Effector CD4-positive, alpha-beta T cell (primary cell): ENCODE measurements at regions not wholly inside any gene's neighbourhood (a gene's known extent, or its start where the extent isn't known, plus 50 kb on each side); places are given as distances from the start of the nearest gene placed in this dataset.
"Not testable (repeated sequence)": the region's sequence is repeated elsewhere in the genome, so short reads cannot be mapped to it uniquely, and the experiment has no call there.

Source experiments
- DNase-seq: peaks from one replicate; pipeline ENCODE4 v3.0.0-alpha.2; 2020

- not testable (repeated sequence) for DNase-seq
These were observed 51.0 kb upstream of the CDYL start for GRCh38 chr6:4725136-4725760.

GRCh38 chr6:4724727-4725126 is 51.5 kb upstream of the CDYL start:
- DNase-seq = not testable (repeated sequence)

- no peak for DNase-seq
These were observed 52.8 kb upstream of the CDYL start for GRCh38 chr6:4723383-4723782.

GRCh38 chr6:4721368-4721767 is 54.8 kb upstream of the CDYL start:
- DNase-seq = not testable (repeated sequence)

GRCh38 chr6:4719491-4719890 is 56.7 kb upstream of the CDYL start:
- no peak for DNase-seq

- DNase-seq = no peak
These were observed 58.3 kb upstream of the CDYL start for GRCh38 chr6:4717856-4718255.

GRCh38 chr6:4717124-4717523 is 59.1 kb upstream of the CDYL start:
- DNase-seq = no peak

GRCh38 chr6:4714961-4715501 is 61.2 kb upstream of the CDYL start:
- DNase-seq = no peak

- no peak for DNase-seq
These were observed 63.9 kb upstream of the CDYL start for GRCh38 chr6:4712291-4712690.

- no peak for DNase-seq
These were observed 69.2 kb upstream of the CDYL start for GRCh38 chr6:4707011-4707410.

GRCh38 chr6:4705809-4706208 is 70.4 kb upstream of the CDYL start:
- no peak for DNase-seq

GRCh38 chr6:4703382-4703781 is 72.8 kb upstream of the CDYL start:
- DNase-seq = no peak

GRCh38 chr6:4698901-4699659 is 77.1 kb upstream of the CDYL start:
- no peak for DNase-seq

GRCh38 chr6:4693173-4693970 is 82.8 kb upstream of the CDYL start:
- DNase-seq = no peak

GRCh38 chr6:4692664-4693063 is 83.5 kb upstream of the CDYL start:
- no peak for DNase-seq

GRCh38 chr6:4687989-4688947 is 87.9 kb upstream of the CDYL start:
- no peak for DNase-seq

GRCh38 chr6:4687656-4687988 is 88.6 kb upstream of the CDYL start:
- DNase-seq = no peak

- DNase-seq = no peak
These were observed 93.6 kb upstream of the CDYL start for GRCh38 chr6:4682431-4683097.

- DNase-seq = no peak
These were observed 97.5 kb upstream of the CDYL start for GRCh38 chr6:4678506-4679300.

- DNase-seq = no peak
These were observed 98.5 kb upstream of the CDYL start for GRCh38 chr6:4677751-4678065.
